ENCODE measurements at regions not wholly inside any gene's neighbourhood (a gene's known extent, or its start where the extent isn't known, plus 50 kb on each side); places are given as distances from the start of the nearest gene placed in this dataset.
"Not testable (repeated sequence)": the region's sequence is repeated elsewhere in the genome, so short reads cannot be mapped to it uniquely, and the experiment has no call there.

DNA sequence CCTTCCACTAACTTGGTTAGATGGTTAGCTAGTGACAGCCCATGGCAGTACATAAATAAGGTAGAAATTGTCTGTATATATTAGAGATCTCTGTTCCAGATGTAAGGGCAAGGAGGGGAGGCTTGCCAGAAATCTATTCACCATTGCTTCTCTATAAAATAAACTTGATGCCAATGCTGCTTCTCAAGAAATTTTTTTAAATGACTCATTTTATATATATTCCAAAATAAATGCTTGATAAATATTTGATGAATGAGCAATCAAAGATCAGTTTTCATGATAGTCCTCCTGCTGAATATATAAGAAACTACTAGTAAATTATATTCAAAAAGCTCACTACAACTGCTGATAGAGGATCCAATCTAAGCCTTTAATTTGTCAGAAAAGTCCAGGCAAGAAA lies 710.6 kb upstream of the CCDC179 start:
- DNase-seq = no peak

DNA sequence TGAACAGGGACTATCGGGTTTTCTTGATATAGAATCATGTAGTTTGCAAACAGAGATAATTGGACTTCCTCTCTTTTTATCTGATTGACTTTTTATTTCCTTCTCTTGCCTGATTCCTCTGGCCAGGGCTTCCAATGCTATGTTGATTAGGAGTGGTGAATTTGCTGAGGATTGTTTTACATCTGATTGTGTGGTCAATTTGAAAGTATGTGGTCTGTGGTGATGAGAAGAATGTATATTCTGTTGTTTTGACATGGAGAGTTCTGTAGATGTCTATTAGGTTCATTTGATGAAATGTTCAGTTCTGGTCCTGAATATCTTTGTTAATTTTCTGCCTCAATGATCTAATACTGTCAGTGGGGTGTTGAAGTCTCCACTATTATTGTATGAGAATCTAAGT lies 713.2 kb upstream of the CCDC179 start:
- no peak for DNase-seq

DNA sequence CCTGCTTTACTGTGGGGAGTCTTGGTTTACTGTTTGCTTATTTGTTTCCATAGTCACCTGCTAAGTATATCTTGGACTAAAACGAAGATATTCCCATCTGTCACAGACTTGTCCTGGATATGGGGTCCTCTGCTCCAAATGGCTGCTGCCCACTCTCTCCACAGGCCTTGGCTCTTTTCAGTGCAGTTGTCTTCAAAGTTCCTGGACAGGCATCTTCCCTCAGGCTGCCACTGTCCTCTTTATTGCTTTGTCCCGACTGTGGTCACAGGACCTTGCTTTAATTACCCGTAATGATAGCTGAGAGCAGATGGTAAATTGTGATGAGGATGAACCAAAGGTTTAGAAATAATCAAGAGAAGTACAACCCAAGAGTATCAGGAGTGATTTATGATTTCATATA lies 713.9 kb upstream of the CCDC179 start:
- DNase-seq = no peak

DNA sequence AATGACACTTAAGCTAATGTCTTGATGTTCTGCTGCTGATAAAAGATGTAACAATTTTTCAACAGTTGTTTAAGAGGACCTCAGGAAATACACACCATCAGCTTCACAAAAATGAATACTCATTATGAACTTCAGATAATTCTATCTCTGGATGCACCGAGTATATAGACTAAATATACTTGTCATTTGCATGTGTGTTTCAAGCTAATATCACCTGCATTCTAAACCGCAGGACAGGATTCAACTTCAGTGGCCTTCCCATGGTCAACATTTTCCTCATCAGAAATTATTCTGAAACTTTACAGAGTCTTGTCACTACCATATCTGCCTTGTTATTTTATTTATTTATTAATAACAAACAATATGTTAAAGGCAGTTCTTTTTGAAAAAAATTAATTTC lies 717.0 kb upstream of the CCDC179 start:
- no peak for DNase-seq

DNA sequence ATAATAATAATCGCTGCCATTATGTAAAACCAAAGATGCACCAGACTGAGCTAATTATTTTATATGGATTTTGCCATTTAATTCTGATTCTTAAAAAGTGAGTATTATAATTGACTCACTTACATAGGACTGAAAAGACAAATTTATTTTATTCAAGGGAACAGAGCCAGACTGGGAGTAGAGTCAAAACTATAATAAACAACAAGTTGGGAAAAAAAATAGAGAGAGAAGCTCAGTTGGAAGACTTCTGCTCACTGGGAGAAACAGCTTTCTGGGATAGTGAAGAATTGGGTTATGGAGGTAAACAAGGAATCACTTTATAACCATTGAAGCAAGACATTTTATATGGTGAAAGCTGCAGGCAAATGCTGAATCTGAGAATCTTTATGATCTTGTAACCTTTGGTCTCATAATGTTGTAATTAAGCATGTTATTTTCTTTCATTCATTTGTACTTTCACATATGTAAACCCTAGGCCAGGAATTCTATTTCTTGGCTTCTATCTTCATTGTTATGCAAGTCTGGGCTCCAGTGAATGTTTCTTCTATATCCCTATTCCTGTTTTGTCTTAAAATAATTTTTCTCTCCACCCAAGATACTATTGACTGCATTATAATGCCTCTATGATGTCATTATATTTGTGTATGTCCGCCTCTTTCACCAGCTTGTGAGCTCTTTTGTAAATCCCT lies 725.3 kb upstream of the CCDC179 start:
- no peak for DNase-seq

DNA sequence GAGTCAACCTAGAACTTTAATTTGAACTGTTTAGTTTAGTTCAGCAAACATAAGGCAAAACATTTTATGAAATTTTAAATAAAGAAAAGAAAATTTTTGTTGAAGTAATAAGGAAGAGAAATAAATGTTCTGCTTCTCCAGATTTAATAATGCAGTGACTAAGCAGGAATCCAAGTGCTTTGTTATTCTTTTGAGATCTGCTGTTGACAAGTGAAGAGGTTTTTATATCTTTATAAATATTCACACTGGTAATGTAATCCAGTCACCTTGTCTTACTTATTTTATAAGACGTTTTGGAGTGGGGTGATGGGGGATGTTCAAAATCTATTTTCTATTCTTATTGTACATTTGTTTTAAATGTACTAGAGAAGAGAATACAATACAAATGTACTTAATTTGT lies 725.9 kb upstream of the CCDC179 start:
- DNase-seq = no peak

DNA sequence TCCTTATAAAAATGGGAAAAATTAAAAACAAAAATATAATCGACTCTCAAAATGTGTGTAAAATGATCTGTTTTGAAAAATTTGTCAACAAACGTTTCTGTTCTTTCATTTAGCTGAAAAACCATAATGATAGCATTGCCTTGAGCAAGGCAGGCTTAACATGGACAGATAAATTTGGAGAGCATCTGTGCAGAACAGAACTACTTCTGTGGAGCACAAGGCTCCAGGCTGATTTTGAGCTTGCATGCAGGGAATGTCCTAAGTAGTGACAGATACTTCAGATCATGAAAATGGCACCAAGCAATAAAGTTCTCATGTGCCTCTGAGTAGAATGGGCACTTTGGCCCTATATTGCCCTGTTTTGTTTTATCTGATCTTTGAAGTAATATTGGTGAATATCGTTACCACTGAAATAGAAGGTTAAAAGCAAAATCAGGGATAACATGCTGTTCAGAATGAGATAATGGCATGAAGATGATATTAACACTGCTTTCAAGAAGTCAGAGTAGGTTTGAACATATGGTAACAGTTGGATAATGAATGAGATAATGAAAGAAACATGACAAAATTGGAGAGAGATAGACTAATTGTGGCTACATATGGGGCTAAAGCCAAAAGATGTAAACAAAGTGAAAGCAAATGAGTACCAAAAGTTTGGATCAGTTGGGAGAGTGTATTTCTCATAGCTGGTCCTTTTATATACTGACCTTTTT lies 730.5 kb upstream of the CCDC179 start:
- no peak for DNase-seq

DNA sequence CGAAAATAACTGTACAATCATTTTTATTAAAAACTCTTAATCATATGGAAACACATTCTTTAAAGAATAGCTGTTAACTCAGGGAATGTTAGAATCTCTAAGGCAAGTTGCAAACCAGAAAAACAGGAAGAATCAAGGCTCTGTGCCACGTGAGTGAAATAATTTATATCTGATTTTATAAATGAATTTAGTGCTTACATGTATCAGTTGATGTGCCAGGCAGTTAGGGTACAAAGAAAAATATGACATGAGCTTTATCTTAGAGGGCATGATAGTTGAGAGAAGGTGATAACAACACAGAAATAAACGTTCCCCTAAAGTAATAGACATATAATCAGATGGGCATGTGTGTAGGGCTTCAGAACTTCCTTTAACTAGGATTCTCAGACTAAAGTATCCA lies 734.5 kb upstream of the CCDC179 start:
- no peak for DNase-seq

DNA sequence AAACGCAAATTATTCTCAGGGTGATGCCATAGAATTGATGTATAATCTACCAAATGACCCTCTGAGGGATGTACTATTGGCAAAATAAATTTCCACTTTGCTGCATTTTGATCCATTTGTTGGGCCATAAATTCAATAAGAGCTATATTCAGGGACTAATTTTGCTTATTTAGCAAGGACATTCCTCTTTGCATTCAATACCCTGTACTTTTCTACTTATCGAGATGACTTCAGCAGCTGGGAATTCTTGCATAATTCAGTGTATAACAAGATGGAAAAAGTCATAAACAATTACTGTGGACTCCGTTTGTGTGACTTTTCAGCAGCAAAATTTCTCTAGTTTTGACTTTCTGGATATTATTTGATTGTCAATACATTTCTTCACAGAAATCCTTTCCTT lies 744.7 kb upstream of the CCDC179 start:
- DNase-seq = no peak

DNA sequence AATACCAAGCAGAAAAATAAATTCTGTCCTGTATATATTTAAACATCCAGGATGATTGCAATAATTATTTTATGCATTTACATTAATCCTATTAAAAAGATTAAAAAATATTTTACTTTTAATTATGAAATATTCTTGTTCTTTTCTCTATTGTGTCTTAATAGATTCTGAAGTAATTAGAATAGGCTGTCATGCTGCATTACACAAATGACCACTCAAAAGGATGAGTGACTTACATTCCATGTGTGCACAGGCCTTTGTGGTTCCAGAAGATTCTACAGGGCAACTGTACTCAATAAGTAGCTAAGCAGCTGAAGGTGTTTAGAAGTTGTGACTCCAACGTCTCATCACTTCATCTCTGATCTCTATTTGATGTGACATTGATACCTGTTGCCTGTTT lies 745.9 kb upstream of the CCDC179 start:
- DNase-seq = no peak

DNA sequence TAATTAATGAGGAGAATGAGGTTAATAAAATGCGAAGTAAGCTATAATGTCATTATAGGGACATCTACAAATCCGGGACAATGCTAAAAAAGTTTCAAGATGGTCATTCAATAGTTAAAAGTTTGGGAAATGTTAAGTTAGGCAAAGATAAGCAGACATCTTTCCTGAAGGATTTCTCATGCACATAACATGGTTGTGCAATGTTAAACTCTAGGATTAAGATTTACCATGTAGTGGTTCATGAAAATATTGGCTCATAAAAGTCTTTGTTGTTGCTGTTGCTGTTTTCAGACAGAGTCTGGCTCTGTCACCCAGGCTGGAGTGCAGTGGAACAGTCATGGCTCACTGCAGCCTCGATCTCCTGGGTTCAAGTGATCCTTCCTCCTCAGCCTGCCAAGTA lies 751.5 kb upstream of the CCDC179 start:
- DNase-seq = no peak

DNA sequence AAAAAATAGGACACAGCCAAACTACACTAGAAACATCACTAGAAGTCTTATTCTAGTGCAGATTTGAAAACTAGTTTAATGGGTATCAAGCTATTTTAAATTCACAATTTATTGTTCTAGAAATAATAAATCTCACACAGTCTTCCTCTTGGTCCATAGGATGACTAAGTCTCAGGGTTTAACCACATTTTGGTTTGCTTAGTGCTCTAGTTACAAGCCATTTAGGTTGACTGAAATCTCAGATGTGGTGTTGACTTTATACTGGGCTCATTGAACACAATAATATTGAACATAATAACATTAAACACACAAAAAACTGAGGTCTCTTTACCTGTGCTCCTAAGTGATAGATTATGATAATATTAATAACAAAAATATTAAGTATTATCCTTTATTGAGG lies 760.3 kb upstream of the CCDC179 start:
- no peak for DNase-seq

DNA sequence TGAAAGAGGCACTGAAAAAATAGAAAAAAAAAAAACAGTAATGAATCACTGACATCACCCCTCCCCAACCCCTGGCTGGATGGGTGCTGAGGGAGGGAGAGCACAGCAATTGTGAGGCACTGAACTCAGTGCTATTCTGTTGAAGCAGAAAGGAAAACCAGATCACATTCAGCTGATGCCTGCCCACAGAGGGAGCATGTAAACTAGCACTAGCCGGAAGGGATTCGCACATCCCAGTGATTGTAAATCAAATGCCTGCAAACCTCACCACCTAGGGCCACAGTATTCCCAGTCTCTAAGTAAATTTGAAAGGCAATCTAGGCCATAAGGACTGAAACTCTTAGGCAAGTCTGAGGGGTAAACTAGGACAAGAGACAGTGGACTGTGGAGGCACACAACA lies 772.0 kb upstream of the CCDC179 start:
- DNase-seq = no peak

DNA sequence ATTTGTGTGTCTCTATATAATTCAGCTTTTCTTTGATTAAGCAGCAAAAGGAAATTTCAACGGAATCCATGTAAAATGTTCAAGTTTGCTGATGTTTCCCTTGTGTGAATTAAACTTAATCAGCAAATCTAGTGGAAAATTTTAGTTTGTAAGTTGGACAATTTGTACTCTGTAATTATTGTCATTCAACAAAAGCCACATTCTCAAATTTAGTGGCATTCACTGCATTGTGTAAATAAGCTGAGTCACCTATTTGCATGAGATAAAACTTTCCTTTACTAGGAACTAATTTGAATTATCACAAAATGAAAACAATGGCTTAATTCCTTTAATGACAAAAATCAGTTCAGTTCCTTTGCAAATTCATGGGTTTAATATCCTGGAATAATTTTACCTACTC lies 784.2 kb upstream of the CCDC179 start:
- DNase-seq = no peak

DNA sequence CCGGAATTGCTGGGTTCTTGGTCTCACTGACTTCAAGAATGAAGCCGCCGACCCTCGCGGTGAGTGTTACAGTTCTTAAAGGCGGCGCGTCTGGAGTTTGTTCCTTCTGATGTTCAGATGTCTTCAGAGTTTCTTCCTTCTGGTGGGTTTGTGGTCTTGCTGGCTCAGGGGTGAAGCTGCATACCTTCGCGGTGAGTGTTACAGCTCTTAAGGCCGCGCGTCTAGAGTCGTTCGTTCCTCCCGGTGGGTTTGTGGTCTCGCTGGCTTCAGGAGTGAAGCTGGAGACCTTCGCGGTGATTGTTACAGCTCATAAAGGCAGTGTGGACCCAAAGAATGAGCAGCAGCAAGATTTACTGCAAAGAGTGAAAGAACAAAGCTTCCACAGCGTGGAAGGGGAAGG lies 792.1 kb upstream of the CCDC179 start:
- DNase-seq = not testable (repeated sequence)

DNA sequence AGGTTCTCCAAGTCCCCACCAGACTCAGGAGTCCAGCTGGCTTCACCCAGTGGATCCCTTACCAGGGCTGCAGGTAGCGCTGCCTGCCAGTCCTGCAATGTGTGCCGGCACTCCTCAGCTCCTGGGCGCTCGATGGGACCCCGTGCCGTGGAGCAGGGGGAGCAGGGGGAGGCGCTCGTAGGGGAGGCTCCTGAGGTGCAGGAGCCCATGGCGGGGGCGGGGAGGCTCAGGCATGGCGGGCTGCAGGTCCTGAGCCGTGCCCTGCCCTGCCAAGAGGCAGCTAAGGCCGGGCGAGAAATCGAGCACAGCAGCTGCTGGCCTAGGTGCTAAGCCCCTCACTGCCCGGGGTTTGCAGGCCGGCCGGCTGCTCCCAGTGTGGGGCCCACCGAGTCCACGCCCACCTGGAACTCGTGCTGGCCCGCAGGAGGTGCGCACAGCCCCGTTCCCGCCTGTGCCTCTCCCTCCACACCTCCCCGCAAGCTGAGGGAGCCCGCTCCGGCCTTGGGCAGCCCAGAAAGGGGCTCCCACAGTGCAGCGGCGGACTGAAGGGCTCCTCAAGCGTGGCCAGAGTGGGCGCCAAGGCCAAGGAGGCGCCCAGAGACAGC lies 792.9 kb upstream of the CCDC179 start:
- DNase-seq = no peak

DNA sequence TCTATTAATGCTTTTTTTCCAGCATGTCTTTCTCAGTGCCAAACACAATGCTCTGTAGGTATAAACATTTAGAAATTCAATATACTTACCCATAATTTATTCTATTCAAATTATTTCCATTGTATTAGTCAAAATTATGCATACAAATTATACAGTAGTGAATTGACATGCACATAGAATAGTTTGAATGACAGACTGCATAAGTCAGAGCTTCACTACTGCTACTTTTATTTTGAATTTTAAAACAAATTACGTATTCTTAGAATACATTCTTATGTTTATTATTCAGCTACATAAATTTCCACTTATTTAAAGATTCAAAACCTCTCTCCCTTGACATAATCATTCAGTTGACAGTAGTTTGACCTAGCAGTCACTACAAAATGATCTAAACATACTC lies 808.0 kb upstream of the CCDC179 start:
- no peak for DNase-seq

DNA sequence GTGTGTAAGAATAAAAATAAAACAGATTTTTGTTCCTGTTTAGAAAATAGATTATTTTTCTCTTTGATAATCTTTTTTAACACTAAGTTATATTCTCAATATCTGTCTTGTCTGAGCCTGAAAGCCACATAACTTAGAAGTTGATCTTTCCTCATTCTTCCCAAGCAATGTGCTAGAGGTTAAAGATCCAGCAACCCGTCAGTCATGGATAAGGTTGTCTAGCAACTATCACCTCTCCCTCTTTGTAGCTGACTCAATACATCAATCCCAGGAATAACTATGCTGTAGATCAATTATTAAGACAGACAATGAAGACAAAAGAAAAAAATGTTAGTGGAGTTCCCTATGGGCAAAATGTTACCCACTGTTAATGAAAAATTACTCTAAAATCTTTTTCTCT lies 813.1 kb upstream of the CCDC179 start:
- no peak for DNase-seq

DNA sequence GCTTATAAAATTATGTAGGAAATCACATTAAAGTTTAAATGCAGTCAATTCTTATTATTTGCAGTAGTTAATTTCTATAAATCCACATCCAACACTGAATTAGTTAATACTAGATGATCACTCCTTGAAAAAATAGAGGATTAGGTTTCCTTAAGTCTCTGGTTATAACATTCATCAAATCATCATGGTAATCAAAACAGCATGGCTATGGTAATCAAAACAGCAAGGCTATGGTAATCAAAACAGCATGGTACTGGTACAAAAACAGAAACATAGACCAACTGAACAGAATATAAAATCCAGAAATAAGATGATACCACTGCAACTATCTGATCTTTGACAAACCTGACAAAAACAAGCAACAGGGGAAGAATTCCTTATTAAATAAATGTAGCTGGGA lies 814.6 kb upstream of the CCDC179 start:
- DNase-seq = no peak

DNA sequence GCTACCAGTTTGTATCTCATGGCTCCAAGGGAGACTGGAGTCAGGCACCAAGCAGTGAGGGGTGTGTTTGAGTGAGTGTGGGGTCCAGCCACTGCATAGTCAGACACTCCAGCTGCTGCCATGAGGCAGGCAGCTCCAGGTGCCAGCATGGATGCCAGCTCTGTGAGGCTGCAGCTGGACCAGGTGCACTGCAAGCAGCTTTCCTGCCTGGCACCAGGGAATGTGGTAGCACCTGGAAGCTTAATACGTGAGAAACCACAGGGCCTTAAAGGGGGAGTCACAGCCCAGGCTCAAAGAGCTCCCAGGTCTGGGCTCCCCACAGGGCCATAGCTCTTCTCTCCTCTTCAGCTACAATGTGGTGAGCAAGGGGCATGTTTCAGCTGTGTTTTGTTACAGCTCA lies 817.8 kb upstream of the LUZP2 start:
- no peak for DNase-seq

DNA sequence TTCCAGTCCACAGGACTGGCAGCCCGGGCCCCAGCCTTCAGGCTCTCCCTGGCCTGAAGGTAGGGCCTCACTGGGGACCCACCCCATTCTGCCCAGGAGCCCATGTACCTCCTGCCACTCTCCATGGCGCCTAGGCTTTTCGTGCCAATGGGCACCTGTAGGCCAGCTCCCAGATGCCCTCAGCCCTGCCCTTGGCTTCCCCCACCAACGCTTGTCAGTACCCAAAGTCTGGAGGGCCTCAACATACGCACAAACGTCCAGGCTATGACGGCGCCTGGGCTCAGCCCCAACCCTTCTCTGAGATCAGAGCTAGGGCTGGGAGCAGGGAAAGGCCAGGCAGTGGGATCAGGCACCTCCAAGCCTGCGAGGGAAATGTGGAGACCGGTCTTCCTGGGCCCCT lies 816.9 kb upstream of the LUZP2 start:
- no peak for DNase-seq

DNA sequence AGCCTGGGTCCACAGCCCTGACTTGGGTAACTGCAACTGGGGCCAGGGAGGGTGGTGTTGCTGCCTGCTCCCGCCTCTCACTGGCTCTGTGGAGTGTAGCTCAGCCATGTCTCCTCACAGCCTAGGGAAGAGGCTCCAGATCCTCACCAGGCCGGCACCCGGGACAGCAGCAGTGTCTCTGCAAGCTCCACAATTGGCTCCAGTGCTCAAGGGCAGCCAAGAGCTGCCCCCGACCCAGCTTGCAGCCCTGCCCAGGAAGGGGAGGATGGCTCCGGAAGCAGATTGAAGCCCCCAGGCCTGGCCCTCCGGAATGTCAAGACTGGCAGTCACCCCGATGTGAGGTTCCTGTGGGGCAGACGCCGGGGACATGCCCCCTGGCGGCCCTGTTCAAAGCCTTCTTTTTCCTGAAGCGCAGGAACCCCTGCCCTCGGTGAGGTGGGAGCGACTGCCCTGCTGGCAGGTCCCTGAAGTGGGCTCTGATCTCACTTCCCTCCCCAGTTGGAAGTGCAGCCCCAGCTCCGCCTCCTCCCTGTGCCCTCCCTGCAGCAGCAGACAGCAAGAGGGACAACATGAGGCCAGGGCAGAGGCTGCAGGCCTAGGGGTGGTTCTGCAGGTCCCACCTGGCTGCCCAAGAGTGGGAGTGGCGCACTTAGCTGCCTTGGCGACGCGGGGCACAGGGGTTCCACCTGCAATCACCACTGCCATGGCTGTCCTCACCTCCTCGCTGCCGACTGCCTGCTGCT lies 816.2 kb upstream of the LUZP2 start:
- DNase-seq = no peak

DNA sequence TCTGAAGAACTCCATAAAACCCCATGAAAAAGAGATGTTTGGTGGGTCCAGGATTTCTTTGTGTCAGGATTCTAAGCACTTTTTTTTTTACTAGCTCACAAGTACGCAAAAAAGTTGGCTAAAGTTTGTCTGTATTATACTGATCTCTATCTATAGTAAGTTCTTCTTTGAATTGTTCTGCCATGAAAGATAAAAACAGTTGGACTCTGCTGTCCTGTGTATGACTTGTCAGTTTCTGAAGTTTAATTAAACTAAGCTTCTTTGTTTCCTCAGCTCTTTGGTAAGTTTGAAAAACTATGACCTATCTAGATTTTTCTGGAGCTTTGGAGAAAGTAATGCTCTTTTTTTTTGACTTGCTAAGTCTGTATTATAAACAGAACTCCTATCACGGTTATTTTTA lies 812.2 kb upstream of the LUZP2 start:
- no peak for DNase-seq

DNA sequence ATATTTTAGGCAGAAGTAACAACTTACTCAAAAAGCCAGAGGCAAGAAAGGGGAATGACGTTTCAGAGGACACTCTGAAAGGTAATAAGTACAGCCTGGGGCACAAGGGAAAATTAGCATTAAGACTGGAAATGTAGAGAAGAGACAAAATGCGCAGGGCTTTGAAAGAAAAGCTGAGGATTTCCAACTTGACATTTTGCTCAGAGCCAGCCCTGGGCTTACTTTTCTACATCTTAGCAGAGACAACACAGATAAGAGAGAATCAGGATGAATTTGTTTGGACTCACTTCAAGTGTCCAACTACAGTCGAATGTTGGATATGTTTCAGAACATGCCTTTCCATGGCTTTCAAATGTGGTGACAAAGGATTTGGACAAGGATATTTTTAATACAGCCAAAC lies 808.9 kb upstream of the LUZP2 start:
- DNase-seq = no peak

Data from CD4-positive, alpha-beta T cell treated with Interleukin-1 beta for 1 hour (primary cell).